ENCODE measurements at regions not wholly inside any gene's neighbourhood (a gene's known extent, or its start where the extent isn't known, plus 50 kb on each side); places are given as distances from the start of the nearest gene placed in this dataset.

DNA sequence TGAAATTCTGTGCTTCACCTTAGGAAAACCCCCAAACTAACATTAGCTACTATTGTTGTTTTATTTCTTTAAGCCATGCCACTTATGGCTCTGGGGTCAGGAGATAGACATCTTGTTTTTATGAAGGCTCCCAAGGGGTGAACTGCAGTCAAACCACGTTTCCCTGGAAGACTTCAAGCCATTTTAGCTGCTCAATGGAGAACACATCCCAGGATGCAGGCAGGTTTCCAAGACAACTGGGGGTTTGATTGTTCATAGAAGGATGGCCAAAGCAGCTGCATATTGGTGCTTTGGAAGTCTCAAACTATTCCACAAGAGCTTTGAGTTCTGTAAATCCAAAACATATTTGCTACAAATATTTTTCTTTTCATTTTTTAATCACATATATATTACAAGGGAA is 818.0 kb downstream of the MAFB start:
- ChIA-PET POLR2A (no interaction called here), CTCF (no interaction called here)

DNA sequence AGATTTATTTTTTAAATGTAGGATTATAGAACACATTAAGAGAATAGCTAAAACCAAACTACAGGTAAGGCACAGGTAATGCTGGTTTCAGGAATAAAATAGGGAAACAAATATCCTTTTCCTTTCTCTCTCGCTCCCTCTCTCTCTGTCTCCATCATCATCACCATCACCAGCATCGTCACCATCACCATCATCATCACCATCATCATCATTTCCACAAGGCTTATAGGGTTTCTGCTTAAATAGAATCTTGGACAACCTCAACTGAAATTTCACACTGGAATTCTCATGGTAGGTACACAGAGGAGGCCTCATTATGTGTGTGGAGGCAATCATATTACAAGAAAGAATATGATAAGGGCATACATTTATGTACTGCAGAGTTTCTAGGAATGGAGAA is 823.6 kb downstream of the MAFB start:
- ChIA-PET CTCF (no interaction called here), POLR2A (no interaction called here)

DNA sequence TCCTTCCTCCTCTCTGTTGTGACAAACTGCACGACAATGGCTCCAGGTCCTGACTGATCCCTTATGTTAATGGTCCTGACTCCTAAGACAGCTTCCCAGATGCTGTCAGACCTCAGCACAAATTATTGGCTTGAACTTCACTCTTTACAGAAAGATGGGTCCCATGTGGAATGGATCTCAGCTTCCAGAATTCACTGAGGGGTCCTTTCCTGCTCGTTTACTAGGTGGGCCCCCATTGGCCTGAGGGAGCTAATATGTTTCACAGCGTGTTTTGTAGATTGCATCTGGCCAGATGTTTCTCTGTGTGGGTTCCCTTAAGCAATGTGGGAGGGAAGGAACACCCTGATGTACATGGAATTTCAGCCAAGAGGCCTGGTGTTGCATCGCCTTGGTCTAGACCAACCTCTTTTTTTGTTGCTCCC is 826.6 kb downstream of the MAFB start:
- CTCF ChIA-PET: no interaction called here
- POLR2A ChIA-PET: no interaction called here

DNA sequence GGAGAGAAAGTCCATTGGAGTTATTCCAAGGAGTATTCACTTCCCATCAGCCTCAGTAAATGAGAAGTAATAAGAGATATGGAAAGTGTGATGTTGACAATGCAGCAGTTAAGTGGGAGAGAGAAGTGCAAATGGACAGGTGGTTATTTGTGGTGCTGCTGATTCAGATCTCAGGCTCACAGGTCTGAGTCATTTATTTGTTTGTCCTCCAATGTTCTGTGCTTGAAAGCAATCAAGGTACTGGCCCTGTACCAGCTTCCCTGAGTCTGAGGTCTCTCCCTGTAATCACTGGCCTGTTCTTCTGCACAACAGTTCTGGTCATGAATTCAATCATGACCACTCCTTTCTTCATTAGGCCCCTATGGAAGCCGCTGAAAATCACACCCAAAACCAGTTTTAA is 827.7 kb downstream of the MAFB start:
- ChIA-PET POLR2A (no interaction called here), CTCF (no interaction called here)

GRCh38 chr20:39857835-39858234 is 831.2 kb downstream of the MAFB start:
- POLR2A ChIA-PET: no interaction called here
- CTCF ChIA-PET: no interaction called here

DNA sequence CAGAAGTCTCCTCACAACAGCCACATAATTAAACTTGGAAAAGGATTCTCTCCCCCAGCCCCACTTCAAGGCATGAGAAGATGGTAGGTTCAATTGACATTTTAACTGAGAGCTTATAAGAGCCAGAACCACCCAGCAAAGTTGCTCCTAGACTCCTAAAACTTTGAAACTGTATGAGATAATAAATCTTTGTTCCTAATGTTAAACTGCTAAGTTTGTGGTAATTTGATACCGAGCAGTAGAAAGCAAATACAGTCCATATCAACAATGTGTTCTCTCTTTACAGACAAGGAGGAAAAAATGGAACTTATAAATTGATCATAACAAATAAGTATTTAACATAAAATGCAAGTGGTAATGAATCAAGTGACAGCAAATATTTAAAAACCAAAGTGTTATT is 831.8 kb downstream of the MAFB start:
- POLR2A ChIA-PET: no interaction called here
- CTCF ChIA-PET: no interaction called here

- ChIA-PET CTCF (no interaction called here), POLR2A (no interaction called here)
Observed at GRCh38 chr20:39855799-39856198, 833.2 kb downstream of the MAFB start.

GRCh38 chr20:39855056-39855455 is 834.0 kb downstream of the MAFB start:
- ChIA-PET CTCF (no interaction called here), POLR2A (no interaction called here)

DNA sequence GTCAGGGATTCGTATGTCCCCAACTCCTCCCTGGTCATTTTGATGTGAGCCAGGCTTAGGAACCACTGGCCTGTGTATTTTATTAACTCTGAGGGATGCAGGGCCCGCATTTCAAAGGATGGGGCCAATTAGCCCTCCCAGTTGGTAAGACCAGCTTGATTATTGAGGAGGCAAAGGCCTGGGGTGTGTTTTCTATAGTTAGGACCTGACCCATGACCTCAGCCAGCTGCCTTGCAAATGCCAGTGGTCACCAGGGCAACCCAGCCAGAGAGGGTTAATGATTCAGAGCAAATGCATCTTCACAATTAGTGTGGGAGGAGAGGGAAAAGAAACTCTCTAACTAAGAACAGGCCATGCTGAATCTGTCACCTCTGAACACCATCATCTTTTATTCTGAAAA is 835.4 kb downstream of the MAFB start:
- ChIA-PET POLR2A (no interaction called here), CTCF (no interaction called here)

DNA sequence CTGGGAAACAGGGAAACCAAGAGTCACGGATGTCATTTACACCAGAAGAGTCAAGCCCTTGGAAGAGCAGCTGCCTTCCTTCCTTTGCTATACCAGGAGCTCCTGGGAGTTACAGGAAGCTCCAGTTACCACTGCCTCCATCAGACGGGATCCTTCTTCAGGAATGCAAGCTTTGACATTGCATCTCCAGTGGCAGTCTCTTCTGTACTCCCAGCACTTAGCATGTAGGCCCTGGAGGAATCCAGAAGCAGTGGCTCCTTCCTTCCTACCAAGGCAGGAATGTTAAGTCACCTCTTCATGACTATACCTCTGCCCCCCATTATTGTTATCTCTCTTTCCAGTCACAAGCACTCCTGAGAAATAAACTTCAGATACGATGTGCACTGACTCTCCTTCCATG is 836.0 kb downstream of the MAFB start:
- ChIA-PET POLR2A (no interaction called here), CTCF (no interaction called here)

- POLR2A ChIA-PET: no interaction called here
- CTCF ChIA-PET: no interaction called here
Observed at GRCh38 chr20:39851459-39851858, 837.6 kb downstream of the MAFB start.

DNA sequence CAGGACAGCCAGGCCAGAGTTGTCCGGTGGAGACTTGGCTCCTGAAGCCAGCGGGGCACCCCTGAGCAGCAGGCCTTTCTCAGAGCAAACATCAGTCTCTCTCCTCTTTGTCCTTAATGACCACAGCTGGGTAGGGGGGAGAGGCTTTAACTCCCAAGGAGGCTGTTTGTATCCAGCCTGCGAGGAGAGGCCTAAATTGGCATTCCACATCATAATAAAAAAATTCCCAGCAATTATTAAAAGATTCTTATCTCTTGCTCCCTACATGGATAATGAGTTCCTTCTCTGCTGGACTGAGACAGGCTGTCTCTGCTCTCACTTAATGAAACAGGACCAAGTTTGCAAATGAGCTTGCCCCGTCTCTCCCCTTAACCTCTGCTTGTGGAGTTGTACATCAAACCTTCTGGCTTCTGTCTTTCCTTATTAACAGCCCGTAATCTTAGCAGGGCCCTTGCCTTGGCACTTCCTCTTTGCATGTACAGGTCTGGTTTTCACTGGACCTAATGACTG is 838.2 kb downstream of the MAFB start:
- POLR2A ChIA-PET: no interaction called here
- CTCF ChIA-PET: no interaction called here

DNA sequence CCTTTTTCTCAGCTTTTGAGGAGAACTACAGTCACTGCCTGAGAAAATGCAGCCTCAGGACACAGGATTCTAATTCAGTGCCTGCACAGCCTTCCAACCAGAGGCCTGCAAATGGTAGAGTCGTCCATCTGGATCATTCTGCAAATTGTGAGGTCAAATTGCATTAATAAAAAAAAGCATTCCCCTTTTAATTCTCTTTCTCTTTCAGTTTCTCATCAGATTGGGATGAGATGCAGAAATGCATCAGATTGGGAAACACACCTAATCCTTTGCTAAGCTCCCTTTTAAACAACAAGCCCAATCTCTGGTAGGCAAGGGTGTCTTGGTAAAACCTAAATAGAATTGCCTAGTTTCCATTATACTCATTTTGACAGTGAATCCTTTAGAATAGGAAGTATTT is 838.8 kb downstream of the MAFB start:
- POLR2A ChIA-PET: no interaction called here
- CTCF ChIA-PET: no interaction called here

DNA sequence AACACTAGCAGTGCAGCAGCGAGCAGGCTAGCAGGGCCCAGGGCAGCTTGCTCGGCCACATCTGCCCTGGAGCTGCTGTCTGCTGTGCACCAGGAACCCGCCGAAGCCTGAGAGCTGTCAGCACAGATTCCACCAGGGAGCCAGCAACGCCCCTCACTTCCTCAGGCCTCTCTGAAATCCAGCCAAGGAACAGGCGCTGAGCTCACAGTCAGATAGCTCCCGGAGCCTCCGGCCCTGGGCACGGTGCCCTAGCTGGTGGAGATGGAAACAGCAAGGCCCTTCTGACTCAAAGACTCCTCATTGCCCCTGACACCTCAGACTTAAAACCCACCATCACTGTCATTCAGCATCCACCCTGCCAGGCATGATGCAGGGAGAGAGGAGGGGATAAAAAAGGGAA is 839.4 kb downstream of the MAFB start:
- ChIA-PET POLR2A (no interaction called here), CTCF (no interaction called here)

DNA sequence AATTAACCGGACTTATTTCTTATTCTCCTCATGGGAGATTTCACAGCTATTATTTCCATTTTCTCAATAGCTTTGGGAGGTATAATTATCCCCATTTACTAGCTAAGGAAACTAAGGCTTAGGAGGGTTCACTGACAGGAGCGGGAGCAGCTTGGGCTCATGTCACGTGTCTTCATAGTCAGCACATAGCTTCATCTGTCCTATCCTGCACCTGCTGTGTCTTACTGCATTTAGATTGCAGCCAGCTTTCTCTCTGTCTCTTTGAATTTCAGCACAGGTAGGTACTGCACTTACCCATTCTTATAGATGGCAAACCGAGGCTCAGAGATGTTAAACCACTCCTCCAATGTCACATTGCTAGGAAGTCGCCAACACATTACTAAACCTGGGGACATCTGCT is 839.9 kb downstream of the MAFB start:
- POLR2A ChIA-PET: no interaction called here
- CTCF ChIA-PET: no interaction called here

DNA sequence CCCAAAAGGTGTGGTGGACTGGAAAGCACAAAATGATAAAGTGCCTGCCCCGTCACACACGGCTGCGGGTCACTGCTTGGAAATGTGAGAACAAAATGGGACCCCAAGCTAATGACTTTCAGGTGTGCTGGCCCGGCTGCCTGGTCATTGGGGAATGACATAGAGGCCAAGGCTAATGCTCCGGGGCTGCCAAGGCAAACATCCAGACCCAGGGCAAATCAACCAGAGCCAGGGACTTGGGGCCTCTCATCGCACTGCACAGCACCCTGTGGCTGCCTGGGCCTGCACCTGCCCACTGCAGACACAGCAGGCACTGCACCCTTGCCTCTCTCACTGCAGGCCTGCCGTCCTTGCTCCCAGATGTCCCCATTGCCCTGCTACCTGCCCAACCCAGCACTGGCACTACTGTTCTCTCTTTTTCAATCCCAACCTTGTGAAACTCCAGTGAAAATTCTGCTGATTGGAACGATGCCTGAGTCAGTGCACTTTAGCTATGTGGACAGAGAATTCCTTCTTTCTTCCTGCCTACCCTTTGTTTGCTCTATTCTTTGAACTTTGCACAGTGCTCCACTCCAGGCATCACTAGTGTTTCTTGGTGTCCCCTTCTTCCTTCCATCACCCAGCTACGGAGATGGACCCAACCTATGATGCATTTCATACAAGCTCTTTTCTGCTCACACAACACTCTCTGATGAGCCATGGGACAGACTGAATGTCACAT is 849.5 kb downstream of the MAFB start:
- CTCF ChIA-PET: no interaction called here
- POLR2A ChIA-PET: interaction anchor here (0.5 kb wide), 1 partner anchor 8 kb away, joined by 3 read pairs; no protein-coding TSS in a partner anchor

DNA sequence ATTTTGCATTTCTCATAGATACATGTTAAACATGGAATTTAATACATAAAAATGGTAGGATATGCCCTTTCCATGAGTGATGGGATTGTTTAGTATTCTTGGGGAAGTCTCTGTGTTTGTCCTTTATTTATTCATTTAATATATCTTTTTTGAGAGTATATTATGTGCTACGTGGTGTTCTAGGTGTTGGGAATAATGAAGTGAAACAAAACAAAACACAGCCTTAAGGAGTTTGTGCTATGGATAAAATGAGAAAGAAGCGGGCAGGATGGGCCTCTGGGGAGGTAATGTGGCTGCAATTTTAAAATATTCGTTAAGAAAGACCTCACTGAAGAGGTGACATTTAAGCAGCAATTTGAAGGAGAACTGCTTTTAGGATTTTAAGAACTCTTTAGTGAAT is 851.5 kb downstream of the MAFB start:
- POLR2A ChIA-PET: no interaction called here
- CTCF ChIA-PET: no interaction called here

- CTCF ChIA-PET: no interaction called here
- POLR2A ChIA-PET: no interaction called here
Observed at GRCh38 chr20:39835130-39835842, 853.8 kb downstream of the MAFB start.

- ChIA-PET POLR2A (interaction anchor here (0.6 kb wide), 1 partner anchor 9 kb away, joined by 3 read pairs; no protein-coding TSS in a partner anchor), CTCF (no interaction called here)
Observed at GRCh38 chr20:39830903-39831302, 858.1 kb downstream of the MAFB start.

- CTCF ChIA-PET: no interaction called here
Observed at GRCh38 chr20:39829661-39830060, 859.4 kb downstream of the MAFB start.

GRCh38 chr20:39829256-39829655 is 859.8 kb downstream of the MAFB start:
- POLR2A ChIA-PET: no interaction called here
- CTCF ChIA-PET: no interaction called here

More at GRCh38 chr20:39829661-39830060, 859.4 kb downstream of the MAFB start:
- POLR2A ChIA-PET: no interaction called here

- CTCF ChIA-PET: no interaction called here
- POLR2A ChIA-PET: no interaction called here
Observed at GRCh38 chr20:39825950-39826349, 863.1 kb downstream of the MAFB start.
